VCaP (cell line): ENCODE measurements at regions not wholly inside any gene's neighbourhood (a gene's known extent, or its start where the extent isn't known, plus 50 kb on each side); places are given as distances from the start of the nearest gene placed in this dataset.

ENCODE experiments used
- H3K27ac ChIP-seq: fragments of 450-650 bp; 2 replicates; pipeline ENCODE4 v1.5.1; 2017
- TF ChIP-seq, protein P1 (sequence below): fragments of 450-650 bp; conservative IDR thresholded peaks from 2 replicates; pipeline ENCODE4 v1.5.1; 2017; ENCODE audit warnings: mild to moderate bottlenecking, moderate library complexity

DNA sequence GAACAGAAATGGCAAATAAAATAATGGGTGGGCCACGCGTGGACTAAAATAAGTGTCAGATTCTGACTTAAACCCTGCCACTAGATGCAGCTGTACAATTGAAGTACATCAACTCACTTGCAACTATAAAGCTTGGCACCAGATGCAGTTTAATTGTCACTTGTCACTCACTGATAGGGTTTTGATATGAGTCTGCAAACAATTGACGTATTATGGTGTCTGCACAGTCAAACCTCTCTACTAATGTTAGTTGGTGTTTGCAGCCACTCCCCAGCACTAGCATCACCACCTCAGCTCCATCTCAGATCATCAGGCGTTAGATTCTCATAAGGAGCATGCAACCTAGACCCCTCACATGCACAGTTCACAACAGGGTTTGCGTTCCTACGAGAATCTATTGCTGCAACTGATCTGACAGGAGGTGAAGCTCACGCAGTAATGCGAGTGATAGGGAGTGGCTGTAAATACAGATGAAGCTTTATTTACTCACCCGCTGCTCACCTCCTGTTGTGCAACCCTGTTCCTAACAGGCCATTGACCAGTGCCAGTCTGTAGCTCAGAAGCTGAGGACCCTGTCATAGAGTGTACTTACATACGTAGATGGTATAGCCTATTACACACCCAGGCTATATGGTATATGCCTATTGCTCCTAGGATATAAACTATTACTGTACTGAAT lies 72.1 kb upstream of the SEMA6A start:
- no peak overlapping the region for H3K27ac ChIP-seq
- TF ChIP-seq, protein P1, sequence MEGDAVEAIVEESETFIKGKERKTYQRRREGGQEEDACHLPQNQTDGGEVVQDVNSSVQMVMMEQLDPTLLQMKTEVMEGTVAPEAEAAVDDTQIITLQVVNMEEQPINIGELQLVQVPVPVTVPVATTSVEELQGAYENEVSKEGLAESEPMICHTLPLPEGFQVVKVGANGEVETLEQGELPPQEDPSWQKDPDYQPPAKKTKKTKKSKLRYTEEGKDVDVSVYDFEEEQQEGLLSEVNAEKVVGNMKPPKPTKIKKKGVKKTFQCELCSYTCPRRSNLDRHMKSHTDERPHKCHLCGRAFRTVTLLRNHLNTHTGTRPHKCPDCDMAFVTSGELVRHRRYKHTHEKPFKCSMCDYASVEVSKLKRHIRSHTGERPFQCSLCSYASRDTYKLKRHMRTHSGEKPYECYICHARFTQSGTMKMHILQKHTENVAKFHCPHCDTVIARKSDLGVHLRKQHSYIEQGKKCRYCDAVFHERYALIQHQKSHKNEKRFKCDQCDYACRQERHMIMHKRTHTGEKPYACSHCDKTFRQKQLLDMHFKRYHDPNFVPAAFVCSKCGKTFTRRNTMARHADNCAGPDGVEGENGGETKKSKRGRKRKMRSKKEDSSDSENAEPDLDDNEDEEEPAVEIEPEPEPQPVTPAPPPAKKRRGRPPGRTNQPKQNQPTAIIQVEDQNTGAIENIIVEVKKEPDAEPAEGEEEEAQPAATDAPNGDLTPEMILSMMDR, result no peak

GRCh38 chr5:116645627-116646026 lies 71.0 kb upstream of the SEMA6A start:
- TF ChIP-seq, protein P1, result no peak
- no peak overlapping the region for H3K27ac ChIP-seq

DNA sequence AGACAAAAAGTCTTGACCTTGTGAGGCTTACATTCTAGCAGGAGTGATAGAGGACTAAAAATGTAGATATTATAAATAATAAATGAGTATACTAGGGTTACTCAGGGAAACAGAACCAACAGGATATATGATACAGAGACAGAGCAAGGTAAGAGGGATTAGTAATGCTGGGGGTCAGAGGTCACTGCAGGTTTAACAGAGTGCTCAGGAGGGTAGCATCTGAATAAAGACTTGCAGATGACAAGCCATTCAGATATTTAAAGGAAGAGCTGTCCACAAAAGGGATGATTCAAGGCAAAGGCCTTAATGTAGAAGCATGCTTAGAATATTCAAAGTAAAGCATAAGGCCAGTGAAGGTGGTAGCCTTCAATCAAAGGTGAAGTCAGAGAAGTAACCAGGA lies 65.6 kb upstream of the SEMA6A start:
- TF ChIP-seq, protein P1, result no peak
- H3K27ac ChIP-seq, result no peak overlapping the region

DNA sequence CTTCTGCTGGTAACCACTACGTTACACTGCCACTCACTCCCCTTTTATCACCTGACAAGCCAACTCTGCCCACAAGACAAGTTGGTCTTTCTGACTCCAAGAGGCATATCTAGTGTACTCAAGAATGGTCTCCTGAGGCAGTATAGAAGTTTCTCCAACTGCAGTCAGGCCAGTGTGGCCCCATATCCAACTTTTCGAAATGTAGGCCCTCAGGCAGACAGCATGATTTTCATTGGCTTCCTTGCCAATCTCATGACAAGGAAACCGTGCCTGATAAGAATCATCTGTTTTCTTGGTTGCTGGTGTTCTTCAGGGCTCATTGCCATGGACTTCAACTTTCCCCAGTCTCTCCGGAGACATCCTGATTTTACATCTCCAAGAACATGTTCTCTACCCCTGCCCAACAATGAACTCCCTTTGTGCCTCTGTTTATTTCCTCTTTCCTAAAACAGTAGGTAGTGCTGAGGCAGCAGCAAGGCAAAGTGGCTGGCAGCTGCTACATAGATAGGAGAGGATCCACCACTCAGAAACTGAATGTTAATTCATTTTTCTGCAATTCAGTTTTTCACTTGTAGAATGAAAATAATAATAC lies 62.6 kb upstream of the SEMA6A start:
- TF ChIP-seq, protein P1, result no peak
- no peak overlapping the region for H3K27ac ChIP-seq

GRCh38 chr5:116632890-116633289 lies 58.3 kb upstream of the SEMA6A start:
- TF ChIP-seq, protein P1, result no peak
- no peak overlapping the region for H3K27ac ChIP-seq

GRCh38 chr5:116631147-116631546 lies 56.5 kb upstream of the SEMA6A start:
- TF ChIP-seq, protein P1, result no peak
- H3K27ac ChIP-seq, result peak overlapping the region; percentile 37; the same call in 1 of the 2 replicates

- TF ChIP-seq, protein P1, result no peak
- H3K27ac ChIP-seq, result no peak overlapping the region
Observed at GRCh38 chr5:116629168-116629567, 54.5 kb upstream of the SEMA6A start.
